ENCODE measurements at regions not wholly inside any gene's neighbourhood (a gene's known extent, or its start where the extent isn't known, plus 50 kb on each side); places are given as distances from the start of the nearest gene placed in this dataset.

DNA sequence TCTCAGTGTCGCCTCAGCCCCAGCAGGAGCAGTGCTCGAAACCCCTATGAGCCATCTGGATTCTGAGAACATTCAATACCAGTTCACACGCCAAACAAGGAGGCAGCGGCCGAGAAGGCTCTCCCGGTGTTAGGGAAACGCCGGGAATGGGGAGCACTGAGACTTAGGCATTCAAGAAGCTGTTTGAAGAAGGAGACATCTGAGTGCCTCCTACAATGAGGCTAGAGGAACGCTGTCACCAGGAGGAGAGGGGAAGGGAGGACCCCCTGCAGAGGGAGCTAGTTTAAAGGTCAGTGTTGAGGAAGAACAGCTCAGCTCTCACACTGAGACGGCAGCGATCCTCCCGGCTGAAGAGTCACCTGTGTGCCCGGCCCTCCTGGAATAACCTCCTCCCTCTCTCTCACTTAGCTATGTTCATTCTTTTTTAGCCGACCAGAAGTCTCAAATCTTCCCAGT lies 69.9 kb downstream of the SERPINA3 start:
- no peak for DNase-seq

DNA sequence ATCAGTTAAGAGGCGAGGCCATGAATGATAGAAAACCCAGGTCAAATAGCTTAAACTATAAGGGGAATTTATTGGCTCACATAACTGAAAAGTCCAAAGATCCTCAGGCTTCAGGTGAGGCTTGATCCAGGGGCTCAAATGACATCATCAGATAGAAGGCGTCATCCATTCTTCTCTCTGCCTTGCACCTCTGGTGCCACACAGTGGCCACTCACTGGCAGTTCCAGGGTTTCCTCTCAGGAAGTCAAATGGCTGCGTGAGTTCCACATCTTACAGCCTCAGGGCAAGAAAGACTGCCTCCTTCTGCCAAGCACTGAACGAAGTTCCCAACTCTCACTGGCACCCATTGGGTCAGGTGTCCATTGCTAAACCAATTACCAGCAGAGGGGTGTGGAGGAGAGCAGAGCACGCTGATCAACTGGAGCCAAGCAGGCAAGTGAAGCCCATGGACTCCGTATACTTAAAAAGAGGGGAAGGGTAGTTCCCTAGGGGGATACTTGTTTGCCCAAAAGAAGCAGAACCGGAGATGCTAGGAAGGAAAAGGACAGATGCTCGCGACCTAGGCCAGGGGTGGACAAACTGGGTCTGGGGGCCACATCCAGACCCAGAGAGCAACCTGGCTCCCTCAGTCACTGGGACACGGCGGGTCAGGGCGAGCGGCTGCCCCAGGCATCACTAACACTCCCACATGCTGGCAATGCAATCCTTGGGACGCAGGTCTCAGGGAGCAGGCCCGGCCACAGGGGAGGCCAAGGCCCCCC lies 69.3 kb downstream of the SERPINA3 start:
- DNase-seq: no peak

DNA sequence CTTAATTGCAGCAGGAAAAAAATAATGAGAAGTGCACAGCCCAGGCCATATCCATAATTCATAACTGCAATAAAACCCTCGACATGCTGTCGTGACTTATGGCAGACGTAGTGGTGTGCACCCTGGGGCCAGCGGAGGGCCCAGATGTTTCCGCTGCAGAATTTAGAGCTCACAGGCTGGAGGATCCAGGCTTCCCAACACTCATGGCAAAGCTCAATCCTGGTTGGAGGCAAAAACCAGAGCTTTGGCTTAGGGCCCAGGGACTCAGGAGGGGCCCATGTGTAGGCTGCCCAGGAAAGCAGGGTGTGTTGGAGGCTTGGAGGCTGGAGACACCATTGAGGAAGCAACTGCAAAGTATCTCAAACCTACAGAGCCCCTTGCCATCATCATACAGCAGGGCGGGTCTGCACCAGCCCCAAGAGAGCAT lies 68.7 kb downstream of the SERPINA3 start:
- no peak for DNase-seq

DNA sequence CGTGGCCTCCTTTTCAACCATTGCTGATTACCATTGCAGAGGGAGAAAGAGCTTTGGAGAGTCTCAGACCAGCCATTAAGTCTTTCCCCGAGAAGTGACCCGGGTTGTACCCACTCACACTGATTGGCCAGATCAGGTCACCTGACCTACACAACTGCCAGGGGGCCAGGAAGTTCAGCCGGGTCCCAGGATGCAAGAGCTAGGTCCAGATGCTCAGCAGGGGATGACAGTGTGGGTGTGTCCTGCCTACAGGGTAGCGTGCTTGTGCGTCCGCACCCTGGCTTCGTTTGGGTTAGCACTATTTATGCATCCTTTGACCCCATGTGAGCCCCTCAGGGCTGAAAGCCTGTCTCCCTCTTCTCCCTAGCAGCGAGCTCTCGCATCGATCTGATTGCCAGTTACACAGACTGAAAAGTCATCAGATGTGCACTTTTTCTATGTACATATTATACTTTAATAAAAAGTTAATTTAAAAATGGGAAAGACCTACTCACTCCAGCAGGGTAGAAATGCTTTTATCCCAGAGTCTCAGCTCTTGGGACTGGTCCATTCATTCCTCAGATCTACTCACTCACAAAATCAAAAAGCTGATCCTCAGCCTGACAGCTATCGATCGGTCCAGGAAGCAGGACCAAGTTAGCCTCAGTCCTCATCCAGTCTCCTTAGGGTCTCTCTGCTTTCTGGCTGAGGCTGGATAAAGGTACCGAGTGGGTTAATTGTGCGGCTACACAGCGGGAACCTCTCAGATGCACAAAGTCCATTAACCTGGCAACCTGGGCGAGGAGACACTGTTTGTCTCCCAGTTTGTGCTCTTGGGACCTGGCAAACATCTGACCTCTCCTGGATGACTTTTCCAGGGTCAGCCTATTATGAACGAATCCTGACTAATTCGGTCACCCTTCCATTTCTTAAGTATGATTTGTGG lies 68.0 kb downstream of the SERPINA3 start:
- DNase-seq: no peak

DNA sequence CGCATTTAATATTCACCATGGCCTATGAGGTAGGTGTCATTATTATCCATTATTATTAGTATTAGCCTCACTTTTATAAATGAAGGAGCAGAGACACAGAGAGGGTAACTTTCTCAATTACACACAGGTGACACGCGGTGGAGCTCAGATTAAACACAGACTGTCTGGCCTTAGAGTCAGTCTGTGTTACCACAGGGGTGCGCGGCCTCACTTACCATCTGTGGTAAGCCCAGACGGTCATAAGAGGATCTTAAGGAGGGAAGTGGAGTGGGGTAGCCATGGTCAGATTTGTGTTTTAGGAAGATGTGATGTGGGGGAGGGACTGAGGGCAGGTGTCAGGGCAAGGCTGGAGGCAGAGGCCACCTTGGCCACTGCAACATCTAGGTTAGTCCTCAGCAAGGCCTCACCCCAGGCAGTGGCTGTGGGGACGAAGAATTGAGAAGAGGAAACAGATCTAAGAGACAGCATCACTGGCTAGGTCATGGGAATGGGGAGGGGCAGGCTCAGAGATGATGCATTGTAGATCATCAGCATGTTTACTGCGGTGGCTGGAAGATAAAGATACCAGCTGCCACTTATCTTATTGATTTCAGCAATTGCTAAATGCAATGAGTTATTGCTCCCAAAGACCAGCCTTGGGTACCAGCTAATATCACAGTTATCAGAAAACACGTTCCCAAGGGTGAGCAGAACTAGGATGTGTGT lies 67.1 kb downstream of the SERPINA3 start:
- DNase-seq: no peak

DNA sequence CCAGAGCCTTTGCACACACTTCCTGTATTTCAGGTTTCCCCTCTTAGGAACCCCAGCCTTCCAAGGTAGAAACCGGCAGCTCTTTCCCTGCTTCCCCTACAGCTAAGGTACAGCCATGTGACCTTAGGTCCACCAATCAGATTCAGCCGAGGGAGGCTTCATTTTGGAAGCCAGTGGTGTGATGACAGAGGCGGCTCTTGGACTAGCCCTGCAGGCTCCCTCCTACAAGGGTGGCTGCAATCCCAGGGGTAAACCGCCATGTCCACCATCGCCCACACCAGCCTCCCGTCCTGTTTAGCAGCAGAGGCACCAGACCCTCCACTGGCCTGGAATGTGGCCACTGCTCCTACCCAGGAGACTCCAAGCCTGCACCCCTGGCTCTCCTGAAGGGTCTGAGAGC lies 65.6 kb downstream of the SERPINA3 start:
- DNase-seq: no peak

DNA sequence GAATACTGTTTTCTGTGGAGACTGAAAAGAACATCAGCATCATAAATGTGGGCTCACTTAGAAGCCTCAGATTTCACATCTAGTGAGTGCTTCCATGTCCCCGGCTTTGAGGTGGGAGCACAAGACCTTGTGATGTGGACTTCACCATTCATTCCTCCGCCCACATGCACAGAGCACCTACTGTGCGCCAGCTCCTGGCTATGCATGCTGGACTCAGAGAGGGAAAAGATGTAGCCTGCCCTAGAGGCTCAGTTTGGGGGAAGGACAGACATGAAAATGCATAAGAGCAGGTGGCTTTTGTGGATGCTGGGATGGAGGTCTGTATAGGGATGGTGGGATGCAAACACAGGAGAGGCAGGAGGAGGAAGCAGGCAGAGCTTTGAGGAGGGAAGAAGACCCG lies 65.0 kb downstream of the SERPINA3 start:
- DNase-seq: no peak

DNA sequence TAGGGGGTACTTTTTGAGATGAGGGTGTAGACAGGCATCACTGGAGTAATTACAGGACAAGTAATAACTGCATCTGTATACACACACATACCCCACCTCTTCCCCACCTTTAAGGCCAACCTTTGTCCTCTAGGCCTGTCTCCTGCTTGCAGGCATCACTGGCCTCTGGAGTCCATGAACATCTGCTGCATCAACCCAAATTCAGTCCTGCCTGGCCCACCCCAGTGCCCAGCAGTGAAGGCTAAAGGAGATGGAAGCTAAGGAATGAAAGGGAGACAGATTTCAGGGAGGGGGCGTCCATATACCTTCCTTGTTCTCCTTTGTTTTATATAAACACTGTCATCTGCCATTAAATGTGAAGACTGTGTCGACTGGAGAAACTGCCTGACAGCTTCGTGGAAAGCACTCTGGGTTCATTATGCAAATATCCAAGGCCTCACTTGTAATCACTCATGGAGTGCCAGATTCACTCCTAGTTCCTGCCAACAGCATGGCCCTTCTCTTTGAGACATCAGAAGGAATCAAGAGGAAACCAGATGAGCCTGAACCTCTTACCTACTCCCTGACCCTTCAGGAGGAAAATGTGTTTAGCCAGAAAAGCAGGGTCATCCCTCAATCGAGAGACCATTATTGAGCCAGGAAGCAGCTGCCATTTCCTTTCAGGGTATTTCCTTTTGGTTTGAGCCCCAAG lies 64.4 kb downstream of the SERPINA3 start:
- DNase-seq: no peak

DNA sequence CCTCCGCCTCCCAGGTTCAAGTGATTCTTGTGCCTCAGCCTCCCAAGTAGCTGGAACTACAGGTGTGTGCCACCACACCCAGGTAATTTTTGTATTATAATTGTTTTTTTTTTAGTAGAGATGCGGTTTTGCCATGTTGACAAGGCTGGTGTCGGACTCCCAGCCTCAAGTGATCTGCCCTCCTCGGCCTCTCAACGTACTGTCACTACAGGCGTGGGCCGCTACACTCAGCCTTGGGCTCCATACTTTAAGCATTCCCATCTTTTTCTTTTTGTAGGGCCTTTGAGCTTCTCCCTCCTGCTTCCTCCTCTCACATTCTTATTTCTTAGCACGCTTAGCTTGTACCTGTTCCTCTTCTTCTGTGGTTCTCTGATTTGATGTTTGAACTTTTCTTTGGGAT lies 62.8 kb downstream of the SERPINA3 start:
- DNase-seq: no peak

DNA sequence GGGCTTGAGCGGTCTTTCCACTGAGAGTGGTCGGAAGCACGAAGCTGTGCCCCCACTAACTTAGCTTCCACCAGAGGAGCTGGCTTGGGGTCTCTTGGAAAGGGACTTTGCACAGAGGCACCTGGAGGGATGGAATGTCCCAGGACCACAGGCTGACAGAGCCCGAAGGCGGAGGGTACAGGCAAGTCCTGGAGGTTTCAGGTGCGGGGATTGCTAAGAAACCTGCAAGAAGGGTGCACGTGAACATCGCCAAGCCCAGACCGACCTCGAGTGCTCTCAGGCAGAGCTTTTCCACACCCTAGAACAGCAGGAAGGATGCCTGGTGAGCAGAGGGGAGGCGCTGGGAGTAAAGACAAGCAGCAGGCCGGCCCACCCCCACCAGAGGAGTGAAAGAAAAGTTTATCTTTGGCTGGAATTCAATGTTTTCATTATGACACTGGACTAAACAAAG lies 61.6 kb downstream of the SERPINA3 start:
- no peak for DNase-seq
